ENCODE measurements at regions not wholly inside any gene's neighbourhood (a gene's known extent, or its start where the extent isn't known, plus 50 kb on each side); places are given as distances from the start of the nearest gene placed in this dataset.
"Not testable (repeated sequence)": the region's sequence is repeated elsewhere in the genome, so short reads cannot be mapped to it uniquely, and the experiment has no call there.

GRCh38 chr10:58072634-58073033, 195.1 kb downstream of the IPMK start:
- no peak for DNase-seq
- intact Hi-C loops (cut with DNase I), result no loop called here

DNA sequence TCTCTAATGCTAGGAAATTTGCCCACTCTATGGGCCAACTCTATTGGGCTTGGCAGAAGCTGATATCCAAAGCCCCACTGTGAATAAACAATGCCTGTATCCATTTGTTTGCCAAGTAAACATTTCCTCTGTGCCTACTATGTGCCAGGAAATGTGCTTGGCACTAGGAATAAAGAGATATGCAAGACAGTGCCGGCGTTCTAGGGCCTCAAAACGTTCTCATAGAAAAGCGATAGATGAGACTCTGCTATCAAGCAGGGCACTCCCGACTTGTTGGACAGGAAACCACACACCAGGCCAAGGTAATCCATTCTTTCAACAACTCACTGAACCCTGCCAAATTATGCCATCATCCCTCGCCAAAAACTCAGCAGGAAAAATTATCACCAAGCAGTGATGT, 196.7 kb downstream of the IPMK start:
- intact Hi-C loops (cut with DNase I), result no loop called here
- DNase-seq, result no peak

- DNase-seq, result no peak
- intact Hi-C loops (cut with DNase I), result loop anchor here (10.0 kb wide), 1 partner anchor 484 kb away; no protein-coding TSS in a partner anchor
Measured at GRCh38 chr10:58068809-58069208, 198.9 kb downstream of the IPMK start.

DNA sequence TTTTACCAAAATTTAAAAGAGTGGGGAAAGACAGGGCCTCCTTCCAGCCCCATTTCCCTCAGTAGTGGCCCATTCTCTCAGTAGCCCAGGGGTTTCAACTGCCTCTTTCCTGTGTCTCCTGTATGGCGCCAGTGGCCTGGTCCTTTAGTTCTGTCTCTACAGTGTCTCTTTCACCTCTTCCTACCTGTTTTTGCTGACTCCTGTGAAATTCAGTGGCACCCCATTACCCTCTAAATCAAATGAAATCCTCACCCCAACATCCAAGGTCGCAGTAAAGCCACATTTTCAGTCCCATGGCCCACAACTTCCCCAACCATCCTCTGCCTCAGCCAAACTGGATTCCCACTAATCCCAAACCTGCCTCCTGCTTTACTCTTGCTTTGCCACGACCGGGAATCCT, 200.7 kb downstream of the IPMK start:
- intact Hi-C loops (cut with DNase I), result loop anchor here (10.0 kb wide), 1 partner anchor 482 kb away; no protein-coding TSS in a partner anchor
- DNase-seq, result no peak

- no peak for DNase-seq
- intact Hi-C loops (cut with DNase I), result loop anchor here (10.0 kb wide), 1 partner anchor 481 kb away; no protein-coding TSS in a partner anchor
Measured at GRCh38 chr10:58066126-58066525, 201.6 kb downstream of the IPMK start.

DNA sequence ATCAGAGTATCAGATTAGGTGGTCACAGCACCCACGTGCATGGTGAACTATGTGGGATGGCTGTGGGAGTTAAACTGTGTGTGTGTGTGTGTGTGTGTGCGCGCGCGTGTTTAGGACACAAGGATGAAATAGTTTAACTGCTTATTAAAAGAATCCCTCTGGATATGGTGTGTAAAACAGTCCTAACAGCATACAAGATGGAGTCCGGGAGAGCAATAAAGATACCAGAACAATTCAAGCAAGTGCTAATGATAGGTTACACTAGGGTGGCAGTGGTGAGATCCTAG, 202.2 kb downstream of the IPMK start:
- intact Hi-C loops (cut with DNase I), result loop anchor here (10.0 kb wide), 1 partner anchor 481 kb away; no protein-coding TSS in a partner anchor
- DNase-seq, result peak in 3 of 42 donors; percentile 8 to 17 (median 12)

GRCh38 chr10:58064714-58065528, 202.8 kb downstream of the IPMK start:
- DNase-seq, result peak in 28 of 42 donors; percentile 4 to 85 (median 44)
- intact Hi-C loops (cut with DNase I), result loop anchor here (10.0 kb wide), 1 partner anchor 480 kb away; no protein-coding TSS in a partner anchor

DNA sequence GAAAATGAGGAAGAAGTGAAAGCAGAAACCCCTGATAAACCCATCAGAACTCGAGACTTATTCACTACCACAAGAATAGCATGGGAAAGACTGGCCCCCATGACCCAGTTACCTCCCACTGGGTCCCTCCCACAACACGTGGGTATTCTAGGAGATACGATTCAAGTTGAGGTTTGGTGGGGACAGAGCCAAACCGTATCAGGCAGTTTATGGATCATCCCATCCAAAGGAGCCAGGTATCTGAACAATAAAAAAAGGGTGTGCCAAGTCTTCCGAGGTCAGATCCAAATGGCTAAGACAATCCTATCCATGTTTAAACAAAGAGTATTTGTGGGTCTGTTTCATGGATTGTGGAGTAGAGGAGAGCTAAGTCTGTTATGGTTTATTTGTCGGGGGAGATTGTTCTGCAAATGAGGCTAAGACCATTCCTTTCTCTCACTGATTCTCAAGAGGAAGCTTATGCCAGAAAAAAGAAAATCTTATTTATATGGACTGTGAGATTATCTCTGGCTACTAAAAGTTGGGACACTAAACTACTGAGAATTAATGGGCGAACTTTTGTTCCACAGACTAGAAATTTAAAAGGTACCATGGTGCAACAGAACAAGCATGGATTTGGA, 203.7 kb downstream of the IPMK start:
- DNase-seq, result no peak
- intact Hi-C loops (cut with DNase I), result loop anchor here (10.0 kb wide), 1 partner anchor 479 kb away; no protein-coding TSS in a partner anchor

DNA sequence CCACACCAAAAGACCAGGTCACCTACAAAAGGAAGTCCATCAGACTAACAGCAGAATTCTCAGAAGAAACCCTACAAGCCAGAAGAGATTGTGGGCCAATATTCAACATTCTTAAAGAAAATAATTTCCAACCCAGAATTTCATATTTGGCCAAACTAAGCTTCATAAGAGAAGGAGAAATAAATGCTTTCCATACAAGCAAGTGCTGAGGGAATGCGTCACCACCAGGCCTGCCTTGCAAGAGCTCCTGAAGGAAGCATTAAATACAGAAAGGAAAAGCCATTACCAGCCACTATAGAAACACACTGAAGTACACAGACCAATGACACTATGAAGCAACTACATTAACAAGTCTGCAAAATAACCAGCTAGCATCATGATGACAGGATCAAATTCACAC, 209.0 kb downstream of the IPMK start:
- intact Hi-C loops (cut with DNase I); DNase-seq: not testable (repeated sequence)

GRCh38 chr10:58054881-58055280, 212.8 kb downstream of the IPMK start:
- intact Hi-C loops (cut with DNase I), result no loop called here
- DNase-seq, result no peak

DNA sequence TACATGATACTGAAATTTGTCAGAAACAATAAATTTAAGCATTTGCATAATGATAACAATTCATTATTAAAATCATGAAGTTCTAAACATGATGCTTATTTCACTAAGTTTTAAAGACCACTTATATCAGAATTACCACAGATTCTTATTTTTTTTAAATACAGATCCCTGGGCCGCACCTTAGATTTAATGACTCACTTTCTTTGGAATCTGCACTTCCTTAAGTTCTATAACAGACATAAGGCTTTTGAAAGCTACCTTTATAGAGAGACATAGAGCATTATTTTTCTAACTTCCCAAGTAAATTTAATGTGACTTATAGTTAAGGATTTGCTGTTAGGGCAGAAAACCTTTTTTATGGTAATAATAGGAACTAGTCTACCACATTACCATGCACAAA, 214.9 kb downstream of the IPMK start:
- no peak for DNase-seq
- intact Hi-C loops (cut with DNase I), result no loop called here

- intact Hi-C loops (cut with DNase I), result no loop called here
- DNase-seq, result no peak
Measured at GRCh38 chr10:58050575-58050974, 217.1 kb downstream of the IPMK start.

DNA sequence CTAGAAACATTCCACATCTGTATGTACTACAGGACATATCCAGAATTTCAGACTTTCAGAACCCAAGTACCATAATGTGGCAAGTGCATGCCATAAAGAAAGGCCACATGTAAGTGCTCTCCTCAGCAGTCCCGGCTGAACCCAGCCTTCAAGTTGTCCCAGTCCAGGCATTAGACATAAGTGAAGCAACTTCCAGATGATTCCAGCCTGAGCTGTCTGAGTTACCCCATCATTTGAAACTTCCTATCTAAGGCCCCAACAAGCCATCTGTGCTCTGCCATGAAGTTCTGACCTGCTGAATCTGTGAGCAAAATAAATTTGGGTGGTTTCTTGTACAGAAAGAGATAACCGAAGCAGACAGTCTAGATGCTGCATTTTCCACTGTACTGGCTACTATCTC, 218.8 kb downstream of the IPMK start:
- intact Hi-C loops (cut with DNase I), result no loop called here
- no peak for DNase-seq

DNA sequence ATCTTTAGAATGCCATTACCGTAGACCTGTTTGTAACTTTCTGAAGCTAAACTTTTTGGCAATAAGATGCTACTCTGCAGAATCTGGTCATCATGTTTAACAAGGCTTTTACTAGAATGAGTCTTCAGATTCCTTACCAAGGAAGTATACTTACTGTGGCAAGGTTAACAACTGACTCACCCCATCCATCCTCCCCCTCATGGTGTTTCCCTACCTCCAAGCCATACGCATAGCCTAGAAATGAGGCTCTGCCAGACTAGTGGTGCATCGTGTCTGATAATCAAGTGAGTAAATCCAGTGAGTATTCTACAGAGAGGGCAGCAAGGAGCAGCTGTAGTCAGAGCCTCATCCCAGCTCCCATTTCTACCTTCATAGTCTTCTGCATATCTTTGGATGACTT, 223.6 kb downstream of the IPMK start:
- intact Hi-C loops (cut with DNase I), result no loop called here
- DNase-seq, result no peak

DNA sequence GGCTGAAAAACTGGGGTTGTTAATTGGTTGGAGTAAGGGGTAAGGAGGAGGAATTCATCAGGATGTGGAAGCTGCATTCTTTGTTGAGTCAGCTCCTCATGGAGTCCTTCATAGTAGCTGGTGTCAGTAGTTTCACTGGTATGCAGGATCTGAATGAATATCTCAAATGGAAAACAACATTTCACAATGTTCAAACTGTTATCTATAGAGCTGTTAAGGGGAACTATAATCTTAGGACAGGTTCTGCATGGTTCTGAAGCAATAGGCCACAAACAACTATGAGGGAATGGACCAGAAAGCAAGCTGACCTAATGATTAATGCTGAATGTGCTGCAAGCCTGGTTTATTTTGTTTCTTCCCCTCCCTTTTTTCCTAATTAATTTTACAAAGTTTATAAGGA, 225.8 kb downstream of the IPMK start:
- no peak for DNase-seq

GRCh38 chr10:58030208-58030607, 237.5 kb downstream of the IPMK start:
- no peak for DNase-seq

More for the DNA sequence above, 225.8 kb downstream of the IPMK start:
- intact Hi-C loops (cut with DNase I), result no loop called here

GRCh38 chr10:58028597-58029366, 238.9 kb downstream of the IPMK start:
- intact Hi-C loops (cut with DNase I), result no loop called here
- DNase-seq, result no peak

More at GRCh38 chr10:58030208-58030607, 237.5 kb downstream of the IPMK start:
- intact Hi-C loops (cut with DNase I), result no loop called here

GRCh38 chr10:58027426-58027825, 240.3 kb downstream of the IPMK start:
- no peak for DNase-seq
- intact Hi-C loops (cut with DNase I), result no loop called here

DNA sequence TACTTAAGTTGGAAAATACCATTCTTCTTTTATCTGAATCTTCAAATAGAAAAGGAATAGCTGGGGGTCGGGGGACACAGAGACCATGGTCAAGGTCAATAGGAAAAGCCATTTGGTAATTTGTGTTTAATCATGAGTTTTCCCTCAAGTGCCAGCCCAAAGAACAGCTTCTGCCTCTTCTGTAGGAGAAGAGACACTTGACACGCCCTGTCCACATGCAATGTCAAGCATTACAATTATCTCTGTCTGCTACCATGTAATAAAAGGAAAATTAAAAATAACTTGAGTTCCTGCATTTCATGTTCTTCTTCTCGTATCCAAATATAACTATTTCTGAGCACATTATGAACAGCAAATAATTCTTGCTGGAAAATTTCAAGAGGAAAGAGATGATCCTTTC, 241.7 kb downstream of the IPMK start:
- DNase-seq, result peak in 14 of 42 donors; percentile 4 to 66 (median 28)
- intact Hi-C loops (cut with DNase I), result no loop called here
